ENCODE measurements at regions not wholly inside any gene's neighbourhood (a gene's known extent, or its start where the extent isn't known, plus 50 kb on each side); places are given as distances from the start of the nearest gene placed in this dataset.

GRCh38 chr2:17171446-17172049 is 346.7 kb downstream of the RAD51AP2 start:
- H2AFZ ChIP-seq (ENCODE audit: low read depth, low read length) = no peak overlapping the region
- TF ChIP-seq CTCF (IDR thresholded peaks at IDR 0.05; ENCODE audit: low read depth, low read length) (peak; percentile 36), EZH2phosphoT487 (IDR thresholded peaks at IDR 0.05; ENCODE audit: low read depth) (no peak)

GRCh38 chr2:17166506-17166905 is 351.7 kb downstream of the RAD51AP2 start:
- H4K20me1 ChIP-seq (ENCODE audit: insufficient read depth, low read length) = no peaks in the 10 kb centered on the region
- H3K27me3 ChIP-seq (ENCODE audit: low read depth, low read length) = peaks cover 3% of the 10 kb centered on the region; the same call in 1 of the 2 replicates
- H3K36me3 ChIP-seq (replicated peaks; ENCODE audit: low read depth, low read length) = no peaks in the 10 kb centered on the region
- H3K4me2 ChIP-seq (ENCODE audit: low read length) = peak overlapping the region; percentile 17; the same call in 1 of the 2 replicates
- H3K27ac ChIP-seq (ENCODE audit: low read length) = no peak overlapping the region
- no peak for TF ChIP-seq CTCF (IDR thresholded peaks at IDR 0.05; ENCODE audit: low read depth, low read length)
- no peak for TF ChIP-seq EZH2phosphoT487 (IDR thresholded peaks at IDR 0.05; ENCODE audit: low read depth)
- no peak overlapping the region for H3K9ac ChIP-seq (ENCODE audit: low read length)
- H3K9me3 ChIP-seq (ENCODE audit: insufficient read depth, low read length) = no peaks in the 10 kb centered on the region
- H3K4me3 ChIP-seq (ENCODE audit: low read length) = no peak overlapping the region
- no peak overlapping the region for H2AFZ ChIP-seq (ENCODE audit: low read depth, low read length)
- H3K79me2 ChIP-seq (ENCODE audit: low read length) = no peaks in the 10 kb centered on the region
- peaks cover 11% of the 10 kb centered on the region for H3K4me1 ChIP-seq (ENCODE audit: low read length)

More at GRCh38 chr2:17171446-17172049, 346.7 kb downstream of the RAD51AP2 start:
- no peaks in the 10 kb centered on the region for H3K9me3 ChIP-seq (ENCODE audit: insufficient read depth, low read length)
- H3K36me3 ChIP-seq (replicated peaks; ENCODE audit: low read depth, low read length) = no peaks in the 10 kb centered on the region
- no peak overlapping the region for H3K4me2 ChIP-seq (ENCODE audit: low read length)
- H3K27me3 ChIP-seq (ENCODE audit: low read depth, low read length) = peaks cover 8% of the 10 kb centered on the region; the same call in 1 of the 2 replicates
- H3K4me1 ChIP-seq (ENCODE audit: low read length) = peaks cover 6% of the 10 kb centered on the region
- no peaks in the 10 kb centered on the region for H3K79me2 ChIP-seq (ENCODE audit: low read length)
- no peak overlapping the region for H3K27ac ChIP-seq (ENCODE audit: low read length)
- no peak overlapping the region for H3K9ac ChIP-seq (ENCODE audit: low read length)
- no peak overlapping the region for H3K4me3 ChIP-seq (ENCODE audit: low read length)
- H4K20me1 ChIP-seq (ENCODE audit: insufficient read depth, low read length) = no peaks in the 10 kb centered on the region

- no peak overlapping the region for H2AFZ ChIP-seq (ENCODE audit: low read depth, low read length)
- H4K20me1 ChIP-seq (ENCODE audit: insufficient read depth, low read length) = no peaks in the 10 kb centered on the region
- TF ChIP-seq CTCF (IDR thresholded peaks at IDR 0.05; ENCODE audit: low read depth, low read length) (no peak), EZH2phosphoT487 (IDR thresholded peaks at IDR 0.05; ENCODE audit: low read depth) (no peak)
- H3K27me3 ChIP-seq (ENCODE audit: low read depth, low read length) = no peaks in the 10 kb centered on the region
- no peak overlapping the region for H3K4me2 ChIP-seq (ENCODE audit: low read length)
- H3K79me2 ChIP-seq (ENCODE audit: low read length) = no peaks in the 10 kb centered on the region
- H3K27ac ChIP-seq (ENCODE audit: low read length) = no peak overlapping the region
- no peak overlapping the region for H3K9ac ChIP-seq (ENCODE audit: low read length)
- peaks cover 24% of the 10 kb centered on the region for H3K4me1 ChIP-seq (ENCODE audit: low read length)
- no peaks in the 10 kb centered on the region for H3K36me3 ChIP-seq (replicated peaks; ENCODE audit: low read depth, low read length)
- no peak overlapping the region for H3K4me3 ChIP-seq (ENCODE audit: low read length)
- no peaks in the 10 kb centered on the region for H3K9me3 ChIP-seq (ENCODE audit: insufficient read depth, low read length)
Measured at GRCh38 chr2:17164550-17164949, 353.7 kb downstream of the RAD51AP2 start.

GRCh38 chr2:17163638-17164037 is 354.6 kb downstream of the RAD51AP2 start:
- Histone ChIP-seq H4K20me1 (ENCODE audit: insufficient read depth, low read length) (no peaks in the 10 kb centered on the region), H3K4me2 (ENCODE audit: low read length) (no peak overlapping the region), H3K36me3 (replicated peaks; ENCODE audit: low read depth, low read length) (no peaks in the 10 kb centered on the region), H3K27ac (ENCODE audit: low read length) (no peak overlapping the region), H2AFZ (ENCODE audit: low read depth, low read length) (no peak overlapping the region), H3K79me2 (ENCODE audit: low read length) (no peaks in the 10 kb centered on the region), H3K9ac (ENCODE audit: low read length) (no peak overlapping the region), H3K4me1 (ENCODE audit: low read length) (peaks cover 24% of the 10 kb centered on the region), H3K9me3 (ENCODE audit: insufficient read depth, low read length) (no peaks in the 10 kb centered on the region), H3K4me3 (ENCODE audit: low read length) (no peak overlapping the region), H3K27me3 (ENCODE audit: low read depth, low read length) (no peaks in the 10 kb centered on the region)
- TF ChIP-seq EZH2phosphoT487 (IDR thresholded peaks at IDR 0.05; ENCODE audit: low read depth) (no peak), CTCF (IDR thresholded peaks at IDR 0.05; ENCODE audit: low read depth, low read length) (no peak)
